ENCODE measurements at regions not wholly inside any gene's neighbourhood (a gene's known extent, or its start where the extent isn't known, plus 50 kb on each side); places are given as distances from the start of the nearest gene placed in this dataset.

- TF ChIP-seq RAD21 (IDR thresholded peaks at IDR 0.05; ENCODE audit: low read length) (no peak), RCOR1 (IDR thresholded peaks at IDR 0.05; ENCODE audit: insufficient replicate concordance, low read length) (no peak)
Measured at GRCh38 chr14:92266216-92266615, 56.7 kb upstream of the SLC24A4 start.
